Endothelial cell of umbilical vein (primary cell): ENCODE measurements at regions not wholly inside any gene's neighbourhood (a gene's known extent, or its start where the extent isn't known, plus 50 kb on each side); places are given as distances from the start of the nearest gene placed in this dataset.

Experiments used
- EZH2 ChIP-seq: IDR thresholded peaks from 2 replicates; pipeline ENCODE4 v1.6.1; 2012; ENCODE audit warnings: borderline replicate concordance, low read depth, mild to moderate bottlenecking, moderate library complexity, low read length, inconsistent platforms; ENCODE audit not compliant: severe bottlenecking
- FOS ChIP-seq: IDR thresholded peaks from 2 replicates; pipeline ENCODE4 v1.6.1; 2011; ENCODE audit warnings: mild to moderate bottlenecking, low read length, moderate library complexity, borderline replicate concordance; ENCODE audit not compliant: insufficient read depth
- GATA2 ChIP-seq: IDR thresholded peaks from 2 replicates; pipeline ENCODE4 v1.7.0; 2011; ENCODE audit warnings: low read depth, mild to moderate bottlenecking, moderate library complexity, mixed read lengths, low read length; ENCODE audit not compliant: insufficient read length, insufficient read depth
- MYC ChIP-seq: IDR thresholded peaks from one replicate; pipeline ENCODE4 v1.6.1; 2011; ENCODE audit warnings: mild to moderate bottlenecking, low read depth, low read length
- POLR2A ChIP-seq: IDR thresholded peaks from 2 replicates; pipeline ENCODE4 v1.6.1; 2012; ENCODE audit warnings: low read depth, mild to moderate bottlenecking, control low read depth, low read length
- POLR2AphosphoS5 ChIP-seq: IDR thresholded peaks from 2 replicates; pipeline ENCODE4 v1.6.1; 2012; ENCODE audit warnings: low read depth, mild to moderate bottlenecking, control low read depth, low read length, moderate library complexity; ENCODE audit not compliant: insufficient read depth
- TF ChIP-seq, protein P1 (sequence below), 2 donors: IDR thresholded peaks; 1 replicate in 1 of 2; 2 replicates in 1 of 2; pipeline ENCODE4 v1.5.1; 2011; ENCODE audit warnings: low read length in 2 of 2, mild to moderate bottlenecking in 2 of 2, moderate library complexity in 2 of 2, control low read depth in 1 of 2, inconsistent platforms in 1 of 2, low read depth in 1 of 2; ENCODE audit not compliant: insufficient read depth in 1 of 2; ENCODE audit errors: extremely low read depth in 1 of 2

DNA sequence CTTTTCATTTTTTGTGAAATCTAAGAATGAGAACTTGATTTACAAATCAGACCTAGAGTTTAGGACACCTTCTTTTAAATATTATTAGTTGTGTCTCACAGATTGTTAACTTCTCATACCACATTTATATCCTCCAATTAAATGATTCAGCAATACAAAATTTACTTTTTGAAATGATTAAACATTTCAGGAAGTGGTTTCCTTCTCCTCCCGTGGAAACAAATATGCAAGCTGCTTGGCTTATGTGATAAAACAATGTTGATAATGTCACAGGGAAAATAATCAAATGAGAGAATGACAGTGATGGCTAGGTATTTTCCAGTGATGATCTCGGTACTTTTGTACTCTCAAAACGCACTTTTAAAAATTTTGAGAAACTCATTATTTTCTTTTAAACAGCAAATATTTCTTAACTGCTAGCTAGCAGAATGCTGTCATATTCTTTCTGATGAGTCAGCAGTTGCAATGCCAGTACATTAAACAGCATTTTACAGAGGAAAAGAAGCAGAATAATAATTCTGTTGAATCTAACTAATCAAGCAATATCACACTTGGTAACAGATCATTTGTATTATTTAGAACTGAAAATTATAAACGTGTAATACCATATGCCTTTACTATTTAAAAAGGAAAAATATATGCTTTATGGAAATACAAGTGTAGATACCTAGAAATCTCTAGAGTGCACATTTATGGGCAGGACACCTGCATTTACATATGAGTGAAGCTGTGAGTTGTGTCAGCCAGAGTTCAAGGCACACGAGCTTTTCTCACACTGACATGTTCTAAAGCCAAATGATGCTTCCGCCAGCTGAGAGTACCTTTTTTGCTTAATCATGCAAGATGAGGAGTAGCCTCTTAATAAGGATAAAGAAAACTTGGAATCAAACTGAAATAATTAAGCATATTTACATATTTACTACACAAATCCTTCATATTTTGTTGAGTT lies 53.6 kb upstream of the CDH18 start:
- TF ChIP-seq, protein P1, sequence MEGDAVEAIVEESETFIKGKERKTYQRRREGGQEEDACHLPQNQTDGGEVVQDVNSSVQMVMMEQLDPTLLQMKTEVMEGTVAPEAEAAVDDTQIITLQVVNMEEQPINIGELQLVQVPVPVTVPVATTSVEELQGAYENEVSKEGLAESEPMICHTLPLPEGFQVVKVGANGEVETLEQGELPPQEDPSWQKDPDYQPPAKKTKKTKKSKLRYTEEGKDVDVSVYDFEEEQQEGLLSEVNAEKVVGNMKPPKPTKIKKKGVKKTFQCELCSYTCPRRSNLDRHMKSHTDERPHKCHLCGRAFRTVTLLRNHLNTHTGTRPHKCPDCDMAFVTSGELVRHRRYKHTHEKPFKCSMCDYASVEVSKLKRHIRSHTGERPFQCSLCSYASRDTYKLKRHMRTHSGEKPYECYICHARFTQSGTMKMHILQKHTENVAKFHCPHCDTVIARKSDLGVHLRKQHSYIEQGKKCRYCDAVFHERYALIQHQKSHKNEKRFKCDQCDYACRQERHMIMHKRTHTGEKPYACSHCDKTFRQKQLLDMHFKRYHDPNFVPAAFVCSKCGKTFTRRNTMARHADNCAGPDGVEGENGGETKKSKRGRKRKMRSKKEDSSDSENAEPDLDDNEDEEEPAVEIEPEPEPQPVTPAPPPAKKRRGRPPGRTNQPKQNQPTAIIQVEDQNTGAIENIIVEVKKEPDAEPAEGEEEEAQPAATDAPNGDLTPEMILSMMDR (IDR thresholded peaks at IDR 0.05; ENCODE audit: extremely low read depth in 1 of 2, insufficient read depth in 1 of 2, low read depth in 1 of 2, low read length in 2 of 2), result no peak
- TF ChIP-seq POLR2AphosphoS5 (no peak), EZH2 (no peak), FOS (no peak), MYC (no peak), GATA2 (no peak), POLR2A (no peak)
